ENCODE measurements at regions not wholly inside any gene's neighbourhood (a gene's known extent, or its start where the extent isn't known, plus 50 kb on each side); places are given as distances from the start of the nearest gene placed in this dataset.

- no peak for TF ChIP-seq CTCF (IDR thresholded peaks at IDR 0.05; ENCODE audit: low read depth, low read length, missing input control)
- TF ChIP-seq RXRA (IDR thresholded peaks at IDR 0.05): no peak
Observed at GRCh38 chr4:127311371-127311770, 321.4 kb upstream of the INTU start.
